ENCODE measurements at regions not wholly inside any gene's neighbourhood (a gene's known extent, or its start where the extent isn't known, plus 50 kb on each side); places are given as distances from the start of the nearest gene placed in this dataset.
"Not testable (repeated sequence)": the region's sequence is repeated elsewhere in the genome, so short reads cannot be mapped to it uniquely, and the experiment has no call there.

GRCh38 chr2:37740164-37740739 is 68.8 kb upstream of the CDC42EP3 start:
- Histone ChIP-seq H3K4me3 (no peak overlapping the region), H3K27ac (ENCODE audit: low read depth in 1 of 2, low read length in 1 of 2) (no peak overlapping the region), H3K4me1 (ENCODE audit: control insufficient read depth in 5 of 5, insufficient read depth in 5 of 5, low read length in 5 of 5) (peaks cover 0 to 4% (median 0%) of the 10 kb centered on the region in 5 donors), H3K9ac (ENCODE audit: insufficient read depth in 1 of 2, low read length in 2 of 2) (no peak overlapping the region), H3K9me3 (ENCODE audit: control insufficient read depth in 4 of 4, insufficient read depth in 3 of 4, low read length in 3 of 4) (peaks cover 0 to 2% (median 0%) of the 10 kb centered on the region in 4 donors), H3K36me3 (ENCODE audit: control insufficient read depth in 4 of 4, insufficient read depth in 4 of 4, low read length in 4 of 4) (no peaks in the 10 kb centered on the region), H3K27me3 (ENCODE audit: control insufficient read depth in 3 of 3, insufficient read depth in 3 of 3, low read length in 2 of 3) (no peaks in the 10 kb centered on the region)
- DNase-seq (no peak), ATAC-seq (ENCODE audit: insufficient read depth, low FRiP score) (no peak)
- no peak for TF ChIP-seq CTCF (IDR thresholded peaks at IDR 0.05; ENCODE audit: control extremely low read depth, extremely low read depth)
- 92 to 93% methylated on average over 3 of the region's 3 CpGs for WGBS, 2 donors

- H3K4me1 ChIP-seq (ENCODE audit: control insufficient read depth in 5 of 5, insufficient read depth in 5 of 5, low read length in 5 of 5), result peaks cover 0 to 4% (median 0%) of the 10 kb centered on the region in 5 donors
- DNase-seq (no peak), ATAC-seq (ENCODE audit: insufficient read depth, low FRiP score) (no peak)
- no peak overlapping the region for H3K27ac ChIP-seq (ENCODE audit: low read depth in 1 of 2, low read length in 1 of 2)
- H3K36me3 ChIP-seq (ENCODE audit: control insufficient read depth in 4 of 4, insufficient read depth in 4 of 4, low read length in 4 of 4), result no peaks in the 10 kb centered on the region
- no peak for TF ChIP-seq CTCF (IDR thresholded peaks at IDR 0.05; ENCODE audit: control extremely low read depth, extremely low read depth)
- H3K9ac ChIP-seq (ENCODE audit: insufficient read depth in 1 of 2, low read length in 2 of 2), result no peak overlapping the region
- peaks cover 0 to 2% (median 0%) of the 10 kb centered on the region in 4 donors for H3K9me3 ChIP-seq (ENCODE audit: control insufficient read depth in 4 of 4, insufficient read depth in 3 of 4, low read length in 3 of 4)
- WGBS, 2 donors, result 84 to 94% methylated on average over 4 of the region's 4 CpGs
- H3K4me3 ChIP-seq, result no peak overlapping the region
- H3K27me3 ChIP-seq (ENCODE audit: control insufficient read depth in 3 of 3, insufficient read depth in 3 of 3, low read length in 2 of 3), result no peaks in the 10 kb centered on the region
Measured at GRCh38 chr2:37742286-37742685, 70.8 kb upstream of the CDC42EP3 start.

- ATAC-seq (ENCODE audit: insufficient read depth, low FRiP score), result no peak
- no peaks in the 10 kb centered on the region for H3K27me3 ChIP-seq (ENCODE audit: control insufficient read depth in 3 of 3, insufficient read depth in 3 of 3, low read length in 2 of 3)
- H3K27ac ChIP-seq (ENCODE audit: low read depth in 1 of 2, low read length in 1 of 2), result no peak overlapping the region
- H3K9me3 ChIP-seq (ENCODE audit: control insufficient read depth in 4 of 4, insufficient read depth in 3 of 4, low read length in 3 of 4), result peaks cover 0 to 2% (median 0%) of the 10 kb centered on the region in 4 donors
- H3K4me3 ChIP-seq, result no peak overlapping the region
- DNase-seq, result no peak
- WGBS, 2 donors, result 95 to 97% methylated on average over 3 of the region's 3 CpGs
- H3K9ac ChIP-seq (ENCODE audit: insufficient read depth in 1 of 2, low read length in 2 of 2), result no peak overlapping the region
- H3K4me1 ChIP-seq (ENCODE audit: control insufficient read depth in 5 of 5, insufficient read depth in 5 of 5, low read length in 5 of 5), result peaks cover 0 to 4% (median 0%) of the 10 kb centered on the region in 5 donors
- no peak for TF ChIP-seq CTCF (IDR thresholded peaks at IDR 0.05; ENCODE audit: control extremely low read depth, extremely low read depth)
- no peaks in the 10 kb centered on the region for H3K36me3 ChIP-seq (ENCODE audit: control insufficient read depth in 4 of 4, insufficient read depth in 4 of 4, low read length in 4 of 4)
Measured at GRCh38 chr2:37744010-37744409, 72.6 kb upstream of the CDC42EP3 start.

- H3K4me1 ChIP-seq (ENCODE audit: control insufficient read depth in 5 of 5, insufficient read depth in 5 of 5, low read length in 5 of 5); H3K4me3 ChIP-seq; ATAC-seq (ENCODE audit: insufficient read depth, low FRiP score); H3K9ac ChIP-seq (ENCODE audit: insufficient read depth in 1 of 2, low read length in 2 of 2); H3K27ac ChIP-seq (ENCODE audit: low read depth in 1 of 2, low read length in 1 of 2); DNase-seq; H3K27me3 ChIP-seq (ENCODE audit: control insufficient read depth in 3 of 3, insufficient read depth in 3 of 3, low read length in 2 of 3); H3K36me3 ChIP-seq (ENCODE audit: control insufficient read depth in 4 of 4, insufficient read depth in 4 of 4, low read length in 4 of 4); H3K9me3 ChIP-seq (ENCODE audit: control insufficient read depth in 4 of 4, insufficient read depth in 3 of 4, low read length in 3 of 4): not testable (repeated sequence)
Measured at GRCh38 chr2:37744961-37745360, 73.5 kb upstream of the CDC42EP3 start.

- H3K4me3 ChIP-seq; ATAC-seq (ENCODE audit: insufficient read depth, low FRiP score); H3K27me3 ChIP-seq (ENCODE audit: control insufficient read depth in 3 of 3, insufficient read depth in 3 of 3, low read length in 2 of 3); H3K4me1 ChIP-seq (ENCODE audit: control insufficient read depth in 5 of 5, insufficient read depth in 5 of 5, low read length in 5 of 5); DNase-seq; H3K27ac ChIP-seq (ENCODE audit: low read depth in 1 of 2, low read length in 1 of 2); H3K9me3 ChIP-seq (ENCODE audit: control insufficient read depth in 4 of 4, insufficient read depth in 3 of 4, low read length in 3 of 4); H3K36me3 ChIP-seq (ENCODE audit: control insufficient read depth in 4 of 4, insufficient read depth in 4 of 4, low read length in 4 of 4); H3K9ac ChIP-seq (ENCODE audit: insufficient read depth in 1 of 2, low read length in 2 of 2): not testable (repeated sequence)
- 94 to 100% methylated on average over 1 of the region's 1 CpG for WGBS, 2 donors
Measured at GRCh38 chr2:37746011-37746410, 74.6 kb upstream of the CDC42EP3 start.
